ENCODE measurements at regions not wholly inside any gene's neighbourhood (a gene's known extent, or its start where the extent isn't known, plus 50 kb on each side); places are given as distances from the start of the nearest gene placed in this dataset.

GRCh38 chr5:110840347-110840960, 101.6 kb downstream of the SLC25A46 start:
- H3K4me3 ChIP-seq (ENCODE audit: control insufficient read depth in 2 of 3, extremely low read depth in 1 of 3, insufficient read depth in 2 of 3, low read depth in 1 of 3, low read length in 3 of 3) = no peak overlapping the region
- H3K79me2 ChIP-seq (ENCODE audit: control insufficient read depth, insufficient read depth, low read length) = no peaks in the 10 kb centered on the region
- no peaks in the 10 kb centered on the region for H3K9me3 ChIP-seq (ENCODE audit: control insufficient read depth, low read depth, low read length)
- H3K9ac ChIP-seq (ENCODE audit: control insufficient read depth, extremely low read depth, insufficient read depth, low read length) = no peak overlapping the region
- peaks cover 11% of the 10 kb centered on the region for H3K4me1 ChIP-seq (ENCODE audit: control insufficient read depth, extremely low read depth, insufficient read depth, low read length)
- no peaks in the 10 kb centered on the region for H3K36me3 ChIP-seq (ENCODE audit: control insufficient read depth in 2 of 2, extremely low read depth in 1 of 2, insufficient read depth in 2 of 2, low read length in 2 of 2)
- no peaks in the 10 kb centered on the region for H4K20me1 ChIP-seq (ENCODE audit: control insufficient read depth, extremely low read depth, insufficient read depth, low read length)
- FAIRE-seq (peak; percentile 52), DNase-seq (ENCODE audit: low read depth, low spot score) (no peak)
- peak overlapping the region; percentile 92 for H2AFZ ChIP-seq (ENCODE audit: control insufficient read depth, low read length)
- H3K4me2 ChIP-seq (ENCODE audit: control insufficient read depth, extremely low read depth, insufficient read depth, low read depth, low read length) = peak overlapping the region; percentile 26
- H3K9me1 ChIP-seq (ENCODE audit: control insufficient read depth, extremely low read depth, insufficient read depth, low read length) = no peaks in the 10 kb centered on the region
- H3K27ac ChIP-seq (ENCODE audit: control insufficient read depth, insufficient read depth, low read length) = peak overlapping the region; percentile 11
- TF ChIP-seq EZH2 (IDR thresholded peaks at IDR 0.05; ENCODE audit: low read length) = no peak
- TF ChIP-seq, protein P1, sequence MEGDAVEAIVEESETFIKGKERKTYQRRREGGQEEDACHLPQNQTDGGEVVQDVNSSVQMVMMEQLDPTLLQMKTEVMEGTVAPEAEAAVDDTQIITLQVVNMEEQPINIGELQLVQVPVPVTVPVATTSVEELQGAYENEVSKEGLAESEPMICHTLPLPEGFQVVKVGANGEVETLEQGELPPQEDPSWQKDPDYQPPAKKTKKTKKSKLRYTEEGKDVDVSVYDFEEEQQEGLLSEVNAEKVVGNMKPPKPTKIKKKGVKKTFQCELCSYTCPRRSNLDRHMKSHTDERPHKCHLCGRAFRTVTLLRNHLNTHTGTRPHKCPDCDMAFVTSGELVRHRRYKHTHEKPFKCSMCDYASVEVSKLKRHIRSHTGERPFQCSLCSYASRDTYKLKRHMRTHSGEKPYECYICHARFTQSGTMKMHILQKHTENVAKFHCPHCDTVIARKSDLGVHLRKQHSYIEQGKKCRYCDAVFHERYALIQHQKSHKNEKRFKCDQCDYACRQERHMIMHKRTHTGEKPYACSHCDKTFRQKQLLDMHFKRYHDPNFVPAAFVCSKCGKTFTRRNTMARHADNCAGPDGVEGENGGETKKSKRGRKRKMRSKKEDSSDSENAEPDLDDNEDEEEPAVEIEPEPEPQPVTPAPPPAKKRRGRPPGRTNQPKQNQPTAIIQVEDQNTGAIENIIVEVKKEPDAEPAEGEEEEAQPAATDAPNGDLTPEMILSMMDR (optimal IDR thresholded peaks at IDR 0.05 in 1 of 3, IDR thresholded peaks at IDR 0.05 in 1 of 3, conservative IDR thresholded peaks at IDR 0.05 in 1 of 3; ENCODE audit: extremely low read depth in 1 of 3, insufficient read depth in 2 of 3, low read length in 3 of 3) = no peak
- dilution Hi-C loops (cut with MboI; ENCODE audit: extremely low pct_ligation_motif_present, low sequenced_read_pairs) = no loop called here
- H3K27me3 ChIP-seq (ENCODE audit: control insufficient read depth, extremely low read depth, insufficient read depth, low read length) = no peaks in the 10 kb centered on the region

GRCh38 chr5:110841137-110841536, 102.3 kb downstream of the SLC25A46 start:
- no peak for TF ChIP-seq EZH2 (IDR thresholded peaks at IDR 0.05; ENCODE audit: low read length)
- TF ChIP-seq, protein P1 (optimal IDR thresholded peaks at IDR 0.05 in 1 of 3, IDR thresholded peaks at IDR 0.05 in 1 of 3, conservative IDR thresholded peaks at IDR 0.05 in 1 of 3; ENCODE audit: extremely low read depth in 1 of 3, insufficient read depth in 2 of 3, low read length in 3 of 3) = no peak
- Histone ChIP-seq H3K9me3 (ENCODE audit: control insufficient read depth, low read depth, low read length) (no peaks in the 10 kb centered on the region), H3K36me3 (ENCODE audit: control insufficient read depth in 2 of 2, extremely low read depth in 1 of 2, insufficient read depth in 2 of 2, low read length in 2 of 2) (no peaks in the 10 kb centered on the region), H3K4me1 (ENCODE audit: control insufficient read depth, extremely low read depth, insufficient read depth, low read length) (peaks cover 11% of the 10 kb centered on the region), H3K9ac (ENCODE audit: control insufficient read depth, extremely low read depth, insufficient read depth, low read length) (no peak overlapping the region), H3K9me1 (ENCODE audit: control insufficient read depth, extremely low read depth, insufficient read depth, low read length) (no peaks in the 10 kb centered on the region), H3K4me2 (ENCODE audit: control insufficient read depth, extremely low read depth, insufficient read depth, low read depth, low read length) (peak overlapping the region; percentile 11), H3K27me3 (ENCODE audit: control insufficient read depth, extremely low read depth, insufficient read depth, low read length) (no peaks in the 10 kb centered on the region), H2AFZ (ENCODE audit: control insufficient read depth, low read length) (no peak overlapping the region), H3K27ac (ENCODE audit: control insufficient read depth, insufficient read depth, low read length) (no peak overlapping the region), H3K79me2 (ENCODE audit: control insufficient read depth, insufficient read depth, low read length) (no peaks in the 10 kb centered on the region), H4K20me1 (ENCODE audit: control insufficient read depth, extremely low read depth, insufficient read depth, low read length) (no peaks in the 10 kb centered on the region), H3K4me3 (ENCODE audit: control insufficient read depth in 2 of 3, extremely low read depth in 1 of 3, insufficient read depth in 2 of 3, low read depth in 1 of 3, low read length in 3 of 3) (no peak overlapping the region)
- dilution Hi-C loops (cut with MboI; ENCODE audit: extremely low pct_ligation_motif_present, low sequenced_read_pairs) = no loop called here
- DNase-seq (ENCODE audit: low read depth, low spot score) (no peak), FAIRE-seq (peak; percentile 52)
